Activated CD4-positive, CD25-positive, alpha-beta regulatory T cell (primary cell): ENCODE measurements at regions not wholly inside any gene's neighbourhood (a gene's known extent, or its start where the extent isn't known, plus 50 kb on each side); places are given as distances from the start of the nearest gene placed in this dataset.
"Not testable (repeated sequence)": the region's sequence is repeated elsewhere in the genome, so short reads cannot be mapped to it uniquely, and the experiment has no call there.

Experiments
- DNase-seq, 4 experiments: peaks; one replicate each; lab custom pipeline; 2025; lab: John Stamatoyannopoulos, UW

DNA sequence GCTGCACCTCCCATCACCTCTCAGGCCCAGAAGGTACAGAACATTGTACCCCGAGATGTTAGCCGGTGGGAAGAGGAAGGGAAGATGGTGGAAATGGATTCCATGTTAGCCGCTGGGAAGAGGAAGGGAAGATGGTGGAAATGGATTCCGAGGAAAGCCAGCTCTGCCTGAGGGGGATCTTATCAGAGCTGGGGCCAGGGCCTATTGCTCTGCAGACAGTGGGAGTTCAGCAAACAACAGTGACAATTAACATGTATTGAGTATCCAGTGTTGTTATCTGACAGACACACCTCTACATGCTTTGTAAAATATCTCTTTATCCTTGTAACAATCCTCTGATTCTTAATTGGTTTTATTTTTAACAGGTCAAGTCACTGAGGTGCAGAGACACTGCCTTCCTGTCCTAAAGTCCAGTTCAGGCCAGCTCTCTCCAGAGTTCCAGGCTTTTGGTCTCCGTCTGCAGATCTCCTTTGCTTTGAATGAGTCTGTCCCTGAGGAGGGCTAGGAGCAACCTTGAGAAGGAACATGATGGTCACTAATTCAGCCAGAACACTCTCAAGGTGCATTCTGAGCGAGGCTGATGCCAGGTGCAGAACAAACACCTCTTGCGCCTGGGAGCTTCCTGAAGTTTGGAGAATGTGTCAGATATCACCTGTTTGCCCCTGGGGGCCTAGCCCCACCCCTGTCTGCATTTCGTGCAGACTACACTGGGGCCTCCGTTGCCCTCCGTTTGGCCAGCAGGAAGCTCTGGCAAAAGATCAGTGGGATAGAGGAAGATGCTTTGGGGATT, 82.4 kb upstream of the PODXL start:
- DNase-seq: no peak

DNA sequence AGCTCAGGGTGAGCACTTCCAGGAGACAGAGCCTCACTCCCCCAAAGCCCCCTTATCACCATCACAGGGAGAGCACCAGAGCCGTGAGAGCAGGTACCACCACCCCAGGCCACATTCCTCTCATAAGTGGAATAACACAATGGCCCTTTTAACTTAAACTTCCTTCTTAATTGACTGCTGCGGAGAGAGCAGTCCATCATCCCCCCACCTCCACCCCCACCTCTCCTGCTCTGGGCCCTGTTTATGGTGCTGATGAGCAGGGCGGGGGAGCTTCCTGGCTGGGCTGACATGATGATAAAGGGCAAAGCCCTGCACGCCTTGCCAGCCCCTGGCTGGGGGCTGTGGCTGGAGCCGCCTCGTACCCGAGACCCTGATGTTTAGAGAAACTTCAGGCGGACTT, 81.4 kb upstream of the PODXL start:
- DNase-seq: no peak

DNA sequence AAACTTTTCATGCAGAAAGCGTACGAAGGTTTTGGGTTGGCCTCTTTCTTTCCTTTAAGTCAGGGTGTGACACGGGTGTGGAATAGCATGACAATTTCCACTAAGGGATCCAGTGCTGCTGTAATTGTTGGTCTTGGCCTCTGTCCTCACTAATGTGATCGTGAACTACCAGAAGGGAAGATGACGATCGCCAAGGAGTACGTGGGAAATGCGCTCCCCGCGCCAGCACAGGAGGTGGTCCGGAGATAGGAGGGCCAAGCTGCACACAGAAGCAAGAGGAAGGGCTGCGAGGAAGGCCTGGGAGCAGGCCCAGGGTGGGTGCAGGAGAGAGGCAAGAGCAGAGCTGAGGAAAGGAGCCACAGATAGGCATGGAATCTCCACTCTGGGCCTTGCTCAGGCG, 79.7 kb upstream of the PODXL start:
- DNase-seq: no peak

DNA sequence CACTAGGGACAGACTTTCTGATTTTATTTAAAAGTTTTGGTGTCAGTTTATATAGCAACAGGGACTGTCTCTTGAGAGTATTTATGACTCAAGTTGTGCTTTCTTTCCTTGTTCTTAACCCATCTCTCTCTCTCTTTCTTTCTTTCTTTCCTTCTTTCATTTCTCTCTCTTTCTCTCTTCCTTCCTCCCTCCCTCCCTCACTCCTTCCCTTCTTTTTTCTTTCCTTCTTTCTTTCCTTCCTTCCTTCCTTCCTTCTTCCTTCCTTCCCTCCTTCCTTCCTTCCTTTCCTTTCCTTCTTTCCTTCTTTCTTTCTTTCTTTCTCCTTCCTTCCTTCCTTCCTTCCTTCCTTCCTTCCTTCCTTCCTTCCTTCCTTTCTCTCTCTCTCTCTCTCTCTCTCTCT, 77.8 kb upstream of the PODXL start:
- not testable (repeated sequence) for DNase-seq

DNA sequence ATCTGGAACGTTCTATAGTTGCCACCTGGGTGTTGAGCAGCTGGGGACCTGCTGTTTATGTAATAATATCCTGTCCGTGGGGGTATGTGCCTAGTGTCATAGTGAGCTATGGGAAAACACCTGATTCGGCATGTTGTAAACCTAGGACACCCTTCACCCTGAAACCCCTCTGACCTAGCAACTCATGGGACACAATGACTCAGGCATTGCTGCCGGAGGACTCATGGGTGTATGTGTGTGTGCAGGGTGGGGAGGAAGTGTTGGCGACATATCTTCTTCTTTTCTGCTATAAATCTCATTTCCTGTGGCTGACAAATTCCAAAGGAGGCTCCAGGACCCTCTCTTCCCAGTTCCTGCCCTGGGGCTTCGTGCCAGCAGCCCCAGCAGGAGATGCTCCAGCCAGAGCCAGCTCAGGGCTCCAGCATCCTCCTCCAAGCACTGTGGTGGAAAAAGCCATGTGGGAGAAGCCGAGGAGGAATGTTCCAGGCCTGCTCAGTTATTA, 77.0 kb upstream of the PODXL start:
- DNase-seq: no peak

DNA sequence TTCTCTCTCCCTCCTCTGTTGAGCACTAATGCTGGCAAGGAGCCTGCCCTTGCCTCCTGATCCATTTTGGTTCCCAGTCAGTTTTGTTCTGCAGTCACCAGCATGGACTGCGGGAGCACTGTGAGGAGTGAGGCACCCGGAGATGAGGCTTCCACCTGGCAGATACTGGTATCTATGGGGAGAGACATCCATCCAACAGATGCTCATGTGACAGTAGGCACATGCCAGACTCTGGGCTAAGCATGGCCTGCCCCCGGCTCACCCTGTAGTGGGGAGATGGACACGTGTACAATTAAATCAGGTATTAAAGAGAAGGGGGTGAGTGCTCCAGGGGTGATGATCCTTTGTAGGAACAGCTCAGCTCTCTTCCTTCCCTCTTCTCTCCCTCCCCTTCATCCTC, 74.0 kb upstream of the PODXL start:
- DNase-seq: no peak

DNA sequence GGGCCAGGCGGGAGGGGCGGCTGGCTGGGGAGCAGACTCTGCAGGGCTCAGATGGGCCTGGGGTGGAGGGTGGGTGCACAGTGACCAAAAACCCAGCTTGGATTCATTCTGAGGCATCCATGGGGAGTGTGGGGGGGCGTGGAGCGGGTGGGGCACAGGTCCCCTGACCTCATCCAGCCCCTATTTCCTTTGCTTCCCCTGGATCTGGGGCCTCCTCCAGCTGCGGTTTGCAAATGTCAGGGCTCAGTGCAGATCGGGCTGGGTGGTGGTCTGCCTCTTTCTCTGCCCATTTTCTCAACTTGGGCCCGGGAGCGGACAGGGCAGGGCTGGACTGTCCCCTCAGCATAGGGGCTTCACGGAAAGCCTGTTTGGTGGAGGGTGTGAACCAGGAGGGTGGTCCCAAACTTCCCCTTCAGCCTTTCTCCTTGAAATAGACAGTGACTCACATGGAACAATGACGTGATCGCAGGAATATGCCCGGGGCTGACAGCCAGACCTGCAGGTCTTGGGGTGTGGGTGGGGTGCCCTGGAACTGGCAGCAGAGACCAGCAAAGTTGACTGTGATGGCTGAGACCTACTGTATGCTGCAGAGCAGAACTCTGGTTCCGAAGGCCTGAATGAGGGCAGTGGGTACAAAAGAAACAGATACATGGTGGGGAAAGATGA, 72.9 kb upstream of the PODXL start:
- no peak for DNase-seq

DNA sequence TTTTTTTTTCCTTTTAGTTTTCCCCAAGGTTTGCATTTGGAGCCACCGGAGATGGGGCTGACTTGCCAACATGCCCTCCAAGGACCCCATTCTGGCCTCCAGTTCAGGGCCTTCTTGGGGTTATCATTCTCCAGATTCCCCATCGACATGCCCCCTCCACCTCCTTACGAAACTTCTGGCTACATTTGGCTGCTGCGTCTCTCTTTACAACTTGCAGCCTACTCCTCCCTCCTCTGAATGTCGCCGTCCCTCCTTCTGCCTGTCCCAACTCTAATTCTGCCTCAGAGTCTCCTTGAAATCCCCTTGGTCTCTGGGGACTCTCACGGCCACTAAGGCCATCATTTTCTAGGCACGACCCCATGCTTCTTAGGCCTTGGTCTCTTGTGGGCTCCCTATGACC, 72.2 kb upstream of the PODXL start:
- no peak for DNase-seq

DNA sequence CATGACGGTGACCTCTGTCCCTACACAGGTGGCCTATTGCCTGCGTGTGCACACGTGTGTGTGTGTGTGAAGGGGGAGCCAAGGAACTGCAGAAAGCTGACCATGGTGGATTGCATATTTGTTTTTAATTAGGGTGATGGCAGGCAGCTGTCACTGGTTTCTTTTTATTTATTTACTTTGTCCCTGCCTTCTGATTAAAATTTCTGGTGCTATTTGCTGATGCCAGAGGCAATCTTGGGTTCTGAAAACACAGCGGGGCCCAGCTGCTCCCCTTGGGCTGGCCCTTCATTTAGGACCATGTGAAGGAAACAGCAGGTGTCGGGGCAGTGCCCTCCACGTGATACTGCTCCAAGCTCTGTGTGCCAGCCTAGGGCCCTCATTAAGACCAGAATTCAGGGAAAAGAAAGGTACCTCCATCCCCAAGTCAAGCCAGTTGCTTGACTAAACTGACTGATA, 71.3 kb upstream of the PODXL start:
- no peak for DNase-seq

DNA sequence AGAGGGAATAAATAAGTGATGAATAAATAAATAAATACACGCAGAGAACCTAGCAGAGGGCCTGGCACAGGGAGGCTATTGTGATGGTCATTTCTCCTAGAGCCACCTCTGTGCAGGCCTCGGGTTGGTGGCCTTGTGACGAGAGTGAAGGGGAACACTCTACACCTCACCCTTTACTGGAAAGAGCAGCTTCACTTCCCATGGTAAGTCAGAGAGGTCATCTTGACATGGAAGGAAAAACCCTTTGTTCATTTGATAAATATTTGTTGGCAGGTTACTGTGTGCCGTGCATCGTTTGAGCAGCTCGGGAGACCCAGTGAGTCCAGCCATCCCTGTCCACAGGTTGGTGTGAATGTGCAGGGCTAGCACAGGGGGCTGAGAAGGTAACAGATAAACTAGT, 70.2 kb upstream of the PODXL start:
- DNase-seq: no peak

DNA sequence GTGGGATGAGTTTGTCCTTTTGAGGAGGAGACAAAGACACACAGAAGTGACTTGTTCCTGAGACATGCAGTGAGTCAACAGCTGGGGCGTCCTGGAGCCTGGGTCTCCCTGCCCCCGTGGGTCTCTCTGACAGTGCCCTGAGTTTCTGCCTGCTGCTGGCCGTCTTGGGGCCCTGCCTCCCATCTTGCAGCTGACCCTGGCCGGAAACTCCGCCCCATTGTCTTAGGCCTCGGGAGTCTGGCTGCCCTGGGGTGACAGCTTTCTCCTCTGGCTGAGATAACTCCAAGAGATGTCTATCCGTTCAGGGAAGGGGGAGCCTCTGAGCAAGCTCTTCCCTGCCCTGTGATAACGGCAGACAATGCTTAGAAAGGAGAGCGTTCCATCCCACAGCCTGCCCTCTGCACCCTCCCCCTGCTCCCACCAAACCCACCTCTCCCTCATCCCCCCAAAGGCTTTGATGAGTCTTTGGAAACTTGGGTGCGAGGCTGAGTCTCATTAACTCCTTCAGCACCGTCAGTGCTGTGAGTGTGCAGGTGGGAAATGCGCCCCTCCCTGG, 69.5 kb upstream of the PODXL start:
- DNase-seq: no peak

DNA sequence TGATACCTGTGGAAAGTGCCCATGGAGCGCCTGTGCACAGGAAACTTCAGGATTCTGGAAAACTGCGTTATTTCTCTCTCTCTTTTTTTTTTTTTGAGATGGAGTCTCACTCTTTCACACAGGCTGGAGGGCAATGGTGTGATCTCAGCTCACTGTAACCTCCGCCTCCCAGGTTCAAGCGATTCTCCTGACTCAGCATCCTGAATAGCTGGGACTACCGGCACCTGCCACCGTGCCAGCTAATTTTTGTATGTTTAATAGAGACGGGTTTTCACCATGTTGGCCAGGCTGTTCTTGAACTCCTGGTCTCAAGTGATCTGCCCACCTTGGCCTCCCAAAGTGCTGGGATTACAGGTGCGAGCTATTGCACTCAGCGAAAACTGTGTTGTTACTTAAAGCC, 68.9 kb upstream of the PODXL start:
- not testable (repeated sequence) for DNase-seq

DNA sequence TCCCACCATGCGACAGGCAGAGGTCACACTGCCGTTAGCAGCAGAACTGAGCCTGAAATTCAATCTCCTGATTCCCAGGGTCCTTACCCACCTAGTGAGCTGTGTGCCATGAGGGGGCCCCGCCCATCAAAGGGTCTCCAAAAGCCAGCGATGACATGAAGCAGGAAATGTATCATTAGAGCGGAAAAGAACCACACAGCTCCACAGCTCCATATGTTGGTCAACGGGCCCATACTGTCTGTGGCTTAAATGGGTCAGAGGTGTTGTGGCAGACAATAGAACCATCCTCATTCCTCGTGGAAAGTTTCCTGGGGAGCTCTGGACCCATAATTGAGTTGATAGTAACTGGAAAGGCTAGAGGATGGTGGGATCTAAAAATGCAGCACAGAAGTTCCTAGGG, 68.1 kb upstream of the PODXL start:
- DNase-seq: no peak

DNA sequence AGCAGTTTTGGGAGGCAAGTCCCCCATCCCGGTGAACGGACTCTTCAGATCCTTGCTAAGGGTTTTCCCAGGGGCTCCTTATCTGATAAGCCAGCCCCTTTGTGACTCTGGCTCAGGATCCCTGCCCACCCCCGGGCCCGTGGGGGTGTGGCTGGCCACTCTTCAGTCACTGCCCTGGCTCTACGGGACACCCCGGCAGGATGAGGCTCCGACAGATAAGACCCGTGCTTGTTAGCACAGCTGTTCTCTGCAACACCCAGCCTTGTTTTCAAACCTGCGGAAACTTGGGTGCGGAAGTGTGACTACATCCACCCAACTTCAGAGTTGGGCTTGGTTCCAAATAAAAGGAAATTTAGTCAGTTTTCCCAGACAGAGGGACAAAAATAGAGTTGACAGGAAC, 66.7 kb upstream of the PODXL start:
- no peak for DNase-seq

DNA sequence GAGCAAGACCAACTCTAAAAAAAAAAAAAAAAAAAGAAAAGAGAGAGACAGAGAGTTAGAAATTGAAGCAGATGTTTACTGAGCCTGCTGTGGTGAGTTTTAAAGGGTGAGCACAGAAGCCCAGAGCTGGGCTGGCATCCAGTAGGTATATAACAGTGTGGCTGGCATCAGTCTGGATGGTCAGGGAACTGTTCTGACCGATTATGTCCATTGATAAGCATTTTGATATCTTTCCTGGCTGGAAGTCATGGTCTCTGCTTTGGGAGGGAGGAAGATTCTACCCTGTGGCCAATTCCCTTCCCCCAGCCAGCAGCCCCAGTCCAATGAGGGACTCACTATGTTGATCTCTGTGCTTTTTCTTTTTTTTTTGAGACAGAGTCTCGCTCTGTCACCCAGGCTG, 65.2 kb upstream of the PODXL start:
- DNase-seq: no peak

DNA sequence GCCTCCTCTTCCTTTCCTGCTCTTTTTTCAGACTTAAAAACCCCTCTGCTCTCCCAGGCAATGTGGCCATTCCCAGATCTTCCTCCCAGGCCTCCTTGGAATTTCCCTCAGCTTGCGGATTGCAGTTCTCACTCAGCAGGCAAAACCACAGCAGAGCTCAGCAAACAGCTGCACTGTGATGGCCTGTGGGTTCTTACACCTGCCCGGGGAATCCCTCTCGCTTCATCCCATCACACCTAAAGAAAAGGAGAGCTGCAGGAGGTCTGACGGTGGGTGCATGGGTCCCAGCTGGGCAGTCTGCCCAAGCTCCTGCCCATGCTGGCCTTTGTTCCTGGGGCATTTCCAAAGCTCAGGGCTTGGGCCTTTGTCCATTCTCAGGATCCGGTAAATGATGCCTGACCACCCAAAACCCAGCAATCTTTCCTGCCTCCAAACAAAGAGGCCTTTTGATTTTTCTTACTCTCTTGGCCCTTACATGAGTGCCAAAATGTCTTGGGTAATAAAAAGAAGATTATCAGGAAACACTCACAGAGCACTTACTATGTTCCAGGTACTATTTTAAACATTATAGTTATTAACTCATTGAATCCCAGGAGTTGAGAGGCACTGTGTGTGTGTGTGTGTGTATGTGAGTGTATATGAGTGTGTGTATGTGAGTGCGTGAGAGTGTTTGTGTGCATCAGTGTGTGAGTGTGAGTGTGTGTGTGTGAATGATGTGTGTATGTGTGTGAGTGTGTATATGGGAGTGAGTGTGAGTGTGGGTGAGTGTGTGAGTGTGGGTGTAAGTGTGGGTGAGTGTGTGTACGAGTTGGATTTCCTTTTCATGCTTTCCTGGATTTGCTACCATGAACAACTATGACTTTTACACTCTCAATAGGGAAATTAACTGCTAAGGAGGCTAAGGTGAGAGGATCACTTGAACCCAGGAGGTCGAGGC, 64.5 kb upstream of the PODXL start:
- DNase-seq: no peak

DNA sequence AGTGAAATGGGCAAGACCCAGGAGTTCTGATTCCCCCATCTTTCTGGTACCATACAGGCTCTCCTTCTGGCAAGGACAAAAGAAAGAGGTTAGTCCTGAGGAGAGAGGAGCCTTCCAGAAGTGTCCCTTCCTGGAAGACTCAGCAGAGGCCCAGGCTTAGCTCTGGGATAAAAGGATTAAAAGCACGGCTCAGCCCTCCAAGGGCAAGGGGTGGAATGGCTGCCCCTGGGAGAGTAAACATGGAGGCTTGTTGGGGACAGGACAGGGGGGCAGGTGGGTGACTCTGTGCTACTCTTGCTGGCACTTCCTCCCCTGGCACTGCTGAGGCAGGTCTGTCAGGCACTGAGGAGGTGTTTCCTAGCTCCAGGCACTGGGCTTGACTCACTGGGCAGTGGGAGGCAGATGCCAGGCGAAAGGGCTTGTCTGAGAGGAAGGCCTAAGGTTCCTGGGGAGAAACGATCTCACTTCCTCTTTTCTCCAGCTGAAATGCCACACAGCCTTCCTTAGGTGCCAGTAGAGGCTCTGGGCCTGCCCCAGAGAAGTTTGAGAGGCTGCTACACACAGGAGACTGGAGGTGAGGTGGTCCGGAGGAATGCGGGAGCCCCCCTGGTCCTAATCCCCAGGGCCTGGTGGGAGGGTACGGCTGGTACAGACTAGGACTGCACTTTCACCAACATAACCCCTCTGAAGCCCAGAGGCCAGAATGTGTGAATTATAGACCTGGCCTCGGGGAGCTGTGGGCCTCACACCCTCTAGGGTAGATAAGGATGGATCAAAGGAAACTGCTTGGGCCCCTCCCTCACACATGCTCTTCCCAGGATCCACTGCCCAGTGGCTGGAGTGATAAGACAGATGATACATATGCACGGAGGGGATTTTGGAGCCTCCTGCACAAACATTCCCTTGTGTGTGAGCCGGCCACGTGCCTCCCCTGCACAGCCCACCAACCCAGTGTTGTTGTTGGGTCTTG, 63.2 kb upstream of the PODXL start:
- no peak for DNase-seq

DNA sequence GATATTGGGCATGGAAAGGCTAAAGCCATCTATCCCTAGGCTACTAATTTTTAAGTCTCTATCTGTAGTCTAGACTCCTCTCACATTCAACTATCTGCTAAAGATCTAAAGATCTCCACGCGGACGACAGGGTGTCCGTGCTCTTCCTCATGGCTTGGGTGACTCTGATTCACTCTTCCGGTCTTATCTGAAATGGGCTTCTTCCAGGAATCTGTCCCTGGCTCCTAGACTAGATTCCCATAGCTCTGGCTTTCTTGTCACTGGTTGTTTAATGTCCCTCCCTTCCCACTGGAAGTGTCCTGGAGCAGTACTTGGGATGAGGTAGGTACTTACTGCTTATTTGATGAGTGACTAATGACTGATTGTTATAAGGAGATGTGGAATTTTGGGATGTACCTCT, 62.0 kb upstream of the PODXL start:
- no peak for DNase-seq

DNA sequence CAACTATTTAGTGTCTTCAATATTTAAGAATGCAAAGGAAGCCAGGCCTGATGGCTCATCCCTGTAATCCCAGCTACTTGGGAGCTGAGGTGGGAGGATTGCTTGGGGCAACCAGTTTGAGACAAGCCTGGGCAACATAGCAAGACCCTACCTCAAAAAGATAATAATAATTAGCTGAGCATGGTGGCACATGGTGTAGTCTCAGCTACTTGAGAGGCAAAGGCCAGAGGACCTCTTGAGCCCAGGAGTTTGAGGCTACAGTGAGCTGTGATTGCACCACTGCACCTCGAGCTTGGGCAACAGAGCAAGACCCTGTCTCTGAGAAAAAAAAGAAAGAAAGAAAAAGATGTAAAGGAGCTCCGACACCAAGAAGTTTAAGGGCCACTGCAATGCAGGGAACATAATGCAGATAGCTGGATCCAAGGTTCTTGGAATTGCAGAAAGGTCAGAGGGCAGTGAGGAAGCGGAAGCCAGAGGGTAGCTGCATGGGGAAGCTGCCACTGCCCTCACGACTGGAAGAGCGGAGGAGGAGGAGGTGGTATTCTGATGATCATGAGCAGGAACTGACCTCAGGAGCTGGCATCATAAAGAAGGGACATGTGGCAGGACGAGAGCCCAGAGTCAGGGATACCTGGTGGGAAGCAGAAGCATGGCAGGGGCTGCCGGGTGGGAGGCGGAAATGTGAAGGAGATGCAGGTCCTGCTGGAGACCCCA, 60.2 kb upstream of the PODXL start:
- no peak for DNase-seq

DNA sequence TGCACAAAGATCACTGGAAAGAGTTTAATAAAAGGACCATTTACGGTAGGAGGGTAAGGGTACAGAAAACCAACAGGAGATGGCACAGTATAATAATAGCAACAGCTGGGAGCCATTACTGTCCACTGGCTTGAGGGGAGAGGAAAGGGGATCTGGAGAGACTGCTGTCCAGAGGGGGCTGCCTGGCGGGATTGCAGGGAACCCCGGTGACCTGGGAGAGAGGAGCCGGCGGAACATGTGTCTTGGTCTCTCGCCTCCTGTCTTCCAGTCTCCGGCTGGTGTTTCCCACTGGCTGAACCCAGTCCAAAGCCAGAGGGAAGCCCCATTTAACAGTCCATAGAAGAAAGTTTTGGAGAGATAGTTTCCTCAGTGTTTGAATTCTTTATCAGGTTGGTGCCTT, 57.5 kb upstream of the PODXL start:
- no peak for DNase-seq
